Neural crest cell (in vitro differentiated cells): ENCODE measurements at regions not wholly inside any gene's neighbourhood (a gene's known extent, or its start where the extent isn't known, plus 50 kb on each side); places are given as distances from the start of the nearest gene placed in this dataset.

ENCODE experiments used
- DNase-seq: peaks from one replicate; pipeline ENCODE4 v3.0.0; 2021; ENCODE audit warnings: low read depth, mixed read lengths, low spot score
- H3K27ac Mint-ChIP-seq: one replicate; pipeline ENCODE4 v1.8.0; 2021; ENCODE audit warnings: mild to moderate bottlenecking, mixed read lengths; ENCODE audit not compliant: unreplicated experiment
- H3K27me3 Mint-ChIP-seq: 2 replicates; pipeline ENCODE4 v1.8.0; 2021; ENCODE audit warnings: low read depth, mild to moderate bottlenecking, mixed read lengths
- H3K36me3 Mint-ChIP-seq: 2 replicates; pipeline ENCODE4 v1.8.0; 2021; ENCODE audit warnings: low read depth, mild to moderate bottlenecking, mixed read lengths
- H3K4me1 Mint-ChIP-seq: 2 replicates; pipeline ENCODE4 v1.8.0; 2021; ENCODE audit warnings: mixed read lengths
- H3K4me3 Mint-ChIP-seq: one replicate; pipeline ENCODE4 v1.8.0; 2021; ENCODE audit warnings: mild to moderate bottlenecking, mixed read lengths
- H3K9me3 Mint-ChIP-seq: 2 replicates; pipeline ENCODE4 v1.8.0; 2021; ENCODE audit warnings: mixed read lengths
- CTCF ChIP-seq: fragments of 200-600 bp; sonication (generic); conservative IDR thresholded peaks from 2 replicates; pipeline ENCODE4 v1.5.0; 2021; ENCODE audit warnings: antibody characterized with exemption, mild to moderate bottlenecking

GRCh38 chrX:98331407-98331806 lies 1447.7 kb downstream of the RPA4 start:
- no peaks in the 10 kb centered on the region for H3K36me3 Mint-ChIP-seq
- no peak overlapping the region for H3K27ac Mint-ChIP-seq
- H3K27me3 Mint-ChIP-seq, result no peaks in the 10 kb centered on the region
- peaks cover 3% of the 10 kb centered on the region for H3K4me1 Mint-ChIP-seq
- no peak for DNase-seq
- TF ChIP-seq CTCF, result no peak
- H3K4me3 Mint-ChIP-seq, result no peak overlapping the region
- no peaks in the 10 kb centered on the region for H3K9me3 Mint-ChIP-seq

- peaks cover 15% of the 10 kb centered on the region for H3K9me3 Mint-ChIP-seq
- peaks cover 15% of the 10 kb centered on the region for H3K36me3 Mint-ChIP-seq
- no peak for TF ChIP-seq CTCF
- no peak for DNase-seq
- peaks cover 3% of the 10 kb centered on the region for H3K4me1 Mint-ChIP-seq
- H3K27ac Mint-ChIP-seq, result no peak overlapping the region
- no peaks in the 10 kb centered on the region for H3K27me3 Mint-ChIP-seq
- H3K4me3 Mint-ChIP-seq, result no peak overlapping the region
Observed at GRCh38 chrX:98338544-98338943, 1454.8 kb downstream of the RPA4 start.

GRCh38 chrX:98350940-98351339 lies 1467.2 kb downstream of the RPA4 start:
- no peak for TF ChIP-seq CTCF
- Mint-ChIP-seq H3K9me3 (peaks cover 5% of the 10 kb centered on the region), H3K27ac (no peak overlapping the region), H3K36me3 (peaks cover 3% of the 10 kb centered on the region), H3K4me1 (peaks cover 15% of the 10 kb centered on the region), H3K27me3 (no peaks in the 10 kb centered on the region), H3K4me3 (no peak overlapping the region)
- DNase-seq, result no peak

- no peak for TF ChIP-seq CTCF
- Mint-ChIP-seq H3K27ac (no peak overlapping the region), H3K9me3 (peaks cover 5% of the 10 kb centered on the region), H3K27me3 (no peaks in the 10 kb centered on the region), H3K36me3 (peaks cover 6% of the 10 kb centered on the region), H3K4me3 (no peak overlapping the region), H3K4me1 (peaks cover 8% of the 10 kb centered on the region)
- DNase-seq, result no peak
Observed at GRCh38 chrX:98357146-98357545, 1473.4 kb downstream of the RPA4 start.

- no peak overlapping the region for H3K4me3 Mint-ChIP-seq
- no peaks in the 10 kb centered on the region for H3K27me3 Mint-ChIP-seq
- peaks cover 14% of the 10 kb centered on the region for H3K36me3 Mint-ChIP-seq
- DNase-seq, result no peak
- TF ChIP-seq CTCF, result no peak
- peaks cover 18% of the 10 kb centered on the region for H3K9me3 Mint-ChIP-seq
- peaks cover 9% of the 10 kb centered on the region for H3K4me1 Mint-ChIP-seq
- H3K27ac Mint-ChIP-seq, result no peak overlapping the region
Observed at GRCh38 chrX:98362630-98363029, 1478.9 kb downstream of the RPA4 start.

- Mint-ChIP-seq H3K36me3 (peaks cover 7% of the 10 kb centered on the region), H3K27ac (no peak overlapping the region), H3K9me3 (peaks cover 4% of the 10 kb centered on the region), H3K27me3 (no peaks in the 10 kb centered on the region), H3K4me1 (no peaks in the 10 kb centered on the region), H3K4me3 (no peak overlapping the region)
- DNase-seq, result no peak
- no peak for TF ChIP-seq CTCF
Observed at GRCh38 chrX:98371994-98372393, 1488.3 kb downstream of the RPA4 start.
